B cell (primary cell): ENCODE measurements at regions not wholly inside any gene's neighbourhood (a gene's known extent, or its start where the extent isn't known, plus 50 kb on each side); places are given as distances from the start of the nearest gene placed in this dataset.

Experiments used
- EZH2 ChIP-seq: IDR thresholded peaks from 2 replicates; pipeline ENCODE4 v1.6.1; 2012; ENCODE audit warnings: borderline replicate concordance, low read depth, mild to moderate bottlenecking, moderate library complexity, low read length; ENCODE audit not compliant: insufficient read depth, poor library complexity, severe bottlenecking
- TF ChIP-seq, protein P1 (sequence below): fragments of 200-600 bp; IDR thresholded peaks from one replicate; pipeline ENCODE4 v1.8.0; 2022; ENCODE audit warnings: antibody characterized with exemption, mild to moderate bottlenecking

DNA sequence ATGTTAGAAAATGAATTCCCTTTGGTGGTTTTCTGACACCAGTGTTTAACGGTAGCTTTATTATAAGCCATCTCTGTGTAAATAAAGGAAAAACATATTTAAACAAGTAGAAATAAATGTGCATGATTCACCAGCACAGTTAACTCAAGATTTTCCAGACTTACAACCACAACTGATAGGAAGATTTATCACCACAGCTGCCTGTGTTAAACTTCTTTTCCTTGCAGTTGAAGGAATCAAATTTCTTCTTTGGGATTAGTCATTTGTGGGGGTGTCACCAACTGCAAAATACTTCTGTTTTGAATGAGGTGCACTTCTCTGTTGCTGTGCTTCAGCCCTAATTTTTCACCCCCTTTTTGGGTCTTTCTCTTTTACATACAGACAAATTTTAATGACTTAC, 128.1 kb upstream of the STK26 start:
- TF ChIP-seq, protein P1, sequence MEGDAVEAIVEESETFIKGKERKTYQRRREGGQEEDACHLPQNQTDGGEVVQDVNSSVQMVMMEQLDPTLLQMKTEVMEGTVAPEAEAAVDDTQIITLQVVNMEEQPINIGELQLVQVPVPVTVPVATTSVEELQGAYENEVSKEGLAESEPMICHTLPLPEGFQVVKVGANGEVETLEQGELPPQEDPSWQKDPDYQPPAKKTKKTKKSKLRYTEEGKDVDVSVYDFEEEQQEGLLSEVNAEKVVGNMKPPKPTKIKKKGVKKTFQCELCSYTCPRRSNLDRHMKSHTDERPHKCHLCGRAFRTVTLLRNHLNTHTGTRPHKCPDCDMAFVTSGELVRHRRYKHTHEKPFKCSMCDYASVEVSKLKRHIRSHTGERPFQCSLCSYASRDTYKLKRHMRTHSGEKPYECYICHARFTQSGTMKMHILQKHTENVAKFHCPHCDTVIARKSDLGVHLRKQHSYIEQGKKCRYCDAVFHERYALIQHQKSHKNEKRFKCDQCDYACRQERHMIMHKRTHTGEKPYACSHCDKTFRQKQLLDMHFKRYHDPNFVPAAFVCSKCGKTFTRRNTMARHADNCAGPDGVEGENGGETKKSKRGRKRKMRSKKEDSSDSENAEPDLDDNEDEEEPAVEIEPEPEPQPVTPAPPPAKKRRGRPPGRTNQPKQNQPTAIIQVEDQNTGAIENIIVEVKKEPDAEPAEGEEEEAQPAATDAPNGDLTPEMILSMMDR, result no peak
- no peak for TF ChIP-seq EZH2
